K562 (cell line): ENCODE measurements at regions not wholly inside any gene's neighbourhood (a gene's known extent, or its start where the extent isn't known, plus 50 kb on each side); places are given as distances from the start of the nearest gene placed in this dataset.

Experiments used
- ATAC-seq: fragments of 200-7000 bp; cut with Tn5 transposase; 3 replicates; pipeline ENCODE4 v1.9.1; 2020; ENCODE audit warnings: moderate library complexity
- BruUV-seq: library from RNA; stranded (reverse); fragments of 400-500 nt; replicated peaks from 2 replicates; lab custom pipeline; 2021; lab: Mats Ljungman, UMichigan
- CTCF ChIA-PET: fragments of 300-600 bp; formaldehyde crosslinking; extraction: SDS; loops from one replicate; lab custom pipeline; 2021; ENCODE audit warnings: low intra/inter-chr PET ratio; lab: Yijun Ruan, JAX
- POLR2A ChIA-PET: fragments of 300-600, 350-650 bp; sonication (Branson Sonifier 250); formaldehyde crosslinking; extraction: SDS; loops from one replicate; lab custom pipeline; 2021; ENCODE audit warnings: antibody characterized with exemption, inconsistent platforms; lab: Yijun Ruan, JAX
- DNase-seq, 4 experiments: peaks; one replicate each; pipeline versions ENCODE4 v3.0.0 to v3.0.0-alpha.2; 2011 to 2018; ENCODE audit warnings: low spot score in 3 of 4, mixed read lengths in 3 of 4; ENCODE audit errors: extremely low read depth in 1 of 4
- FAIRE-seq: peaks from 2 replicates; lab custom pipeline; 2011; peaks lifted over from hg19 to GRCh38; lab: Jason Lieb, UNC
- H2AFZ ChIP-seq: 2 replicates; pipeline ENCODE4 v1.6.0; 2011; ENCODE audit warnings: low read depth, low read length, control low read depth, inconsistent platforms
- H3K27ac ChIP-seq: fragments of 200-600 bp; 3 replicates; pipeline ENCODE4 v1.8.0; 2011; ENCODE audit warnings: low read depth, mild to moderate bottlenecking, control low read depth, inconsistent platforms, low read length, moderate library complexity, mixed read lengths; ENCODE audit errors: extremely low read depth
- H3K27me3 ChIP-seq, 2 experiments: fragments of 300-600 bp in 1 of 2; 2 replicates in 1 of 2; 3 replicates in 1 of 2; pipeline versions ENCODE4 v1.6.0 to v1.8.0; 2011; ENCODE audit warnings: inconsistent platforms in 2 of 2, low read length in 2 of 2, mild to moderate bottlenecking in 1 of 2, mixed read lengths in 1 of 2, moderate library complexity in 1 of 2; ENCODE audit not compliant: control insufficient read depth in 2 of 2, insufficient read depth in 2 of 2
- H3K36me3 ChIP-seq: fragments of 300-600 bp; 3 replicates; pipeline ENCODE4 v1.8.0; 2011; ENCODE audit warnings: mild to moderate bottlenecking, low read length, inconsistent platforms; ENCODE audit not compliant: control insufficient read depth, insufficient read depth
- H3K4me1 ChIP-seq, 2 experiments: fragments of 200-600 bp in 1 of 2; replicated peaks in 1 of 2; 2 replicates in 1 of 2; 3 replicates in 1 of 2; pipeline versions ENCODE4 v1.5.1 to v1.8.0; 2011; ENCODE audit warnings: inconsistent platforms in 2 of 2, low read length in 2 of 2, mild to moderate bottlenecking in 1 of 2, mixed read lengths in 1 of 2, moderate library complexity in 1 of 2; ENCODE audit not compliant: control insufficient read depth in 2 of 2, insufficient read depth in 2 of 2
- H3K4me2 ChIP-seq: 2 replicates; pipeline ENCODE4 v1.6.1; 2011; ENCODE audit warnings: low read length, control low read depth, inconsistent platforms, mixed read lengths; ENCODE audit not compliant: insufficient read depth
- H3K4me3 ChIP-seq: fragments of 200-600 bp; sonication (generic), shearing (Covaris generic); 2 replicates; pipeline ENCODE4 v1.5.1; 2016; ENCODE audit warnings: control low read depth, inconsistent platforms
- H3K79me2 ChIP-seq: fragments of 200-600 bp; 3 replicates; pipeline ENCODE4 v1.8.0; 2011; ENCODE audit warnings: low read length, inconsistent platforms; ENCODE audit not compliant: control insufficient read depth, insufficient read depth
- H3K9ac ChIP-seq, 2 experiments: 2 replicates each; pipeline versions ENCODE4 v1.6.0 to v1.6.1; 2011; ENCODE audit warnings: low read depth in 2 of 2, low read length in 2 of 2, control low read depth in 1 of 2, inconsistent platforms in 1 of 2, mild to moderate bottlenecking in 1 of 2, mixed read lengths in 1 of 2; ENCODE audit not compliant: insufficient read depth in 1 of 2
- H3K9me1 ChIP-seq: one replicate; pipeline ENCODE4 v1.6.0; 2011; ENCODE audit warnings: inconsistent platforms, mild to moderate bottlenecking, low read length, moderate library complexity; ENCODE audit not compliant: control insufficient read depth, insufficient read depth
- H3K9me3 ChIP-seq: replicated peaks from 2 replicates; pipeline ENCODE4 v1.5.1; 2011; ENCODE audit warnings: low read depth, low read length, inconsistent platforms; ENCODE audit not compliant: control insufficient read depth, insufficient read depth
- H4K20me1 ChIP-seq: replicated peaks from 2 replicates; pipeline ENCODE4 v1.6.1; 2011; ENCODE audit warnings: low read length, inconsistent platforms, mixed read lengths; ENCODE audit not compliant: control insufficient read depth, insufficient read depth
- BMI1 ChIP-seq: fragments of 150-350 bp; IDR thresholded peaks from 2 replicates; pipeline ENCODE4 v1.6.1; 2014; ENCODE audit warnings: low read length
- HDAC2 ChIP-seq: fragments of 450-650 bp; IDR thresholded peaks from 2 replicates; pipeline ENCODE4 v1.6.1; 2016; ENCODE audit warnings: mild to moderate bottlenecking
- HOXB6 ChIP-seq: fragments of 250-450 bp; sonication (Bioruptor Pico); IDR thresholded peaks from 2 replicates; pipeline ENCODE4 v1.5.1; 2022; ENCODE audit warnings: mild to moderate bottlenecking, borderline replicate concordance
- SP1 ChIP-seq: sonication (generic); formaldehyde crosslinking; IDR thresholded peaks from 2 replicates; pipeline ENCODE4 v1.8.1; 2022; ENCODE audit warnings: mild to moderate bottlenecking, missing genetic modification reagents
- ZFP30 ChIP-seq: fragments of 250-450 bp; sonication (Bioruptor Pico); IDR thresholded peaks from 2 replicates; pipeline ENCODE4 v1.8.0; 2022; ENCODE audit warnings: moderate library complexity, mild to moderate bottlenecking, inconsistent platforms, borderline replicate concordance
- ZNF197 ChIP-seq: fragments of 200-800 bp; sonication (Bioruptor generic); IDR thresholded peaks from 2 replicates; pipeline ENCODE4 v1.6.1; 2016; ENCODE audit warnings: low read depth, missing genetic modification characterization, missing compliant biosample characterization
- ZNF253 ChIP-seq: fragments of 250-450 bp; sonication (Bioruptor Pico); conservative IDR thresholded peaks from 2 replicates; pipeline ENCODE4 v1.6.1; 2021; ENCODE audit warnings: mild to moderate bottlenecking
- ZNF584 ChIP-seq: fragments of 200-800 bp; sonication (Bioruptor generic); IDR thresholded peaks from 2 replicates; pipeline ENCODE4 v1.6.1; 2016; ENCODE audit warnings: low read depth, mild to moderate bottlenecking, missing genetic modification characterization, missing compliant biosample characterization
- ZNF668 ChIP-seq: fragments of 250-450 bp; sonication (Bioruptor Pico); IDR thresholded peaks from 2 replicates; pipeline ENCODE4 v1.8.0; 2022; ENCODE audit warnings: mild to moderate bottlenecking, inconsistent platforms
- WGBS: fragments of 100-300 bp; shearing (Covaris generic); methylation state at CpG from one replicate; pipeline ENCODE4 v1.1.6; 2016; ENCODE audit warnings: low coverage, mixed read lengths; ENCODE audit not compliant: insufficient coverage; ENCODE audit errors: missing lambda C conversion rate; 5-methylcytosine and 5-hydroxymethylcytosine counted together
- in situ Hi-C: fragments of 300-500 bp; cut with MboI; formaldehyde crosslinking; loops from 4 replicates; pipeline ENCODE4 v1.15.0; 2018; ENCODE audit warnings: inconsistent platforms, mixed read lengths
- intact Hi-C: fragments of 100-400 bp; cut with micrococcal nuclease; formaldehyde crosslinking; loops from 2 replicates; pipeline ENCODE4 v1.14.2; 2022

DNA sequence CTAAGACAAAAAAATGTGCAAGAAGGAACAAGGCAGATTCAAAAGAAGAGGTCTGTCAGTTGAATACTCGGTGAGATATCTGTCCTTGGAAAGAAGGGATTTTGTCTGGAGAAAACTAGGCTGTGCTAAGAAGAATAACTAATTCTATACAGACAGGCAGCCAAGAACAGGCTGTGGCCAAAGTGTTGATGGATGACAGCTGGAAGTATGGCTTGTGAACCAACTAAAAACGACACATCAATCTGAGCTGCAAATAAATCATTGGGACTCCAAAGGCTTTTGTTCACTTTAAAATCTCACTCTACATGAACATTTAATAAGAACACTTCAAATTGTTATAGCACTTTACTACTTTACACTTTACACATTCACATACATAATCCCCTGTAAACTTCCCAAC is 70.5 kb upstream of the IGSF1 start:
- CTCF ChIA-PET: no interaction called here
- Histone ChIP-seq H3K9ac (no peak overlapping the region), H3K9me1 (no peaks in the 10 kb centered on the region), H3K4me2 (no peak overlapping the region), H3K79me2 (no peaks in the 10 kb centered on the region)
- POLR2A ChIA-PET: no interaction called here
- FAIRE-seq: no peak
- in situ Hi-C loops: no loop called here
- BruUV-seq: no TSS peak
- TF ChIP-seq BMI1 (no peak), ZNF197 (CRISPR knock-in tag) (no peak), SP1 (CRISPR knock-in tag) (no peak), HOXB6 (no peak), HDAC2 (no peak), ZNF584 (CRISPR knock-in tag) (no peak), ZNF253 (CRISPR knock-in tag) (no peak), ZNF668 (CRISPR knock-in tag) (no peak), ZFP30 (CRISPR knock-in tag) (no peak)
- TF ChIP-seq, all 486 proteins: peak for 0
- H3K36me3 ChIP-seq: no peaks in the 10 kb centered on the region
- no peaks in the 10 kb centered on the region for H3K4me1 ChIP-seq
- DNase-seq: no peak
- no peak overlapping the region for H3K4me3 ChIP-seq
- H3K27me3 ChIP-seq: no peaks in the 10 kb centered on the region
- no peak overlapping the region for H2AFZ ChIP-seq
- no peaks in the 10 kb centered on the region for H3K9me3 ChIP-seq
- H3K27ac ChIP-seq: no peak overlapping the region
- no peak for ATAC-seq
- 0% methylated on average over 2 of the region's 2 CpGs for WGBS
- no peaks in the 10 kb centered on the region for H4K20me1 ChIP-seq
- intact Hi-C loops: loop anchor here (10.0 kb wide), 1 partner anchor 95 kb away; no protein-coding TSS in a partner anchor
